Suprapubic skin (tissue), 4 donors: ENCODE measurements at regions not wholly inside any gene's neighbourhood (a gene's known extent, or its start where the extent isn't known, plus 50 kb on each side); places are given as distances from the start of the nearest gene placed in this dataset.
"Not testable (repeated sequence)": the region's sequence is repeated elsewhere in the genome, so short reads cannot be mapped to it uniquely, and the experiment has no call there.

ENCODE experiments used
- DNase-seq, 2 donors: peaks; one replicate each; pipeline ENCODE4 v3.0.0-alpha.2; 2019; ENCODE audit warnings: low spot score in 2 of 2
- H3K27ac ChIP-seq: fragments of 200-600 bp; sonication (generic); one replicate; pipeline ENCODE4 v1.5.1; 2019
- H3K27me3 ChIP-seq: fragments of 200-600 bp; sonication (generic); one replicate; pipeline ENCODE4 v1.5.1; 2019
- H3K36me3 ChIP-seq: fragments of 200-600 bp; sonication (generic); one replicate; pipeline ENCODE4 v1.5.1; 2019
- H3K4me1 ChIP-seq: fragments of 200-600 bp; sonication (generic); one replicate; pipeline ENCODE4 v1.5.1; 2019
- H3K4me3 ChIP-seq: fragments of 200-600 bp; sonication (generic); one replicate; pipeline ENCODE4 v1.5.1; 2019; ENCODE audit warnings: mild to moderate bottlenecking
- H3K9me3 ChIP-seq: fragments of 200-600 bp; sonication (generic); one replicate; pipeline ENCODE4 v1.5.1; 2019
- CTCF ChIP-seq, 2 donors: fragments of 200-600 bp in 1 of 2; fragments of 450-650 bp in 1 of 2; sonication (generic) in 1 of 2; IDR thresholded peaks; one replicate each; pipeline ENCODE4 v1.5.1; 2016 to 2019; ENCODE audit warnings: antibody characterized with exemption in 2 of 2, mild to moderate bottlenecking in 1 of 2, moderate library complexity in 1 of 2
- EP300 ChIP-seq: sonication (generic); formaldehyde crosslinking; IDR thresholded peaks from one replicate; pipeline ENCODE4 v1.6.1; 2017; ENCODE audit warnings: antibody characterized with exemption
- POLR2A ChIP-seq, 2 donors: fragments of 450-650 bp; IDR thresholded peaks; one replicate each; pipeline ENCODE4 v1.6.1; 2017; ENCODE audit warnings: antibody characterized with exemption in 2 of 2, mild to moderate bottlenecking in 2 of 2, moderate library complexity in 2 of 2
- POLR2AphosphoS5 ChIP-seq, 3 donors: sonication (generic); formaldehyde crosslinking; IDR thresholded peaks; one replicate each; pipeline ENCODE4 v1.6.1; 2017; ENCODE audit warnings: antibody characterized with exemption in 3 of 3
- WGBS: methylation state at CpG from one replicate; pipeline ENCODE4 v1.1.5; 2018; 5-methylcytosine and 5-hydroxymethylcytosine counted together

- H3K4me3 ChIP-seq = no peak overlapping the region
- 81% methylated on average over 4 of the region's 4 CpGs for WGBS
- H3K9me3 ChIP-seq = no peaks in the 10 kb centered on the region
- H3K27ac ChIP-seq = no peak overlapping the region
- H3K36me3 ChIP-seq = no peaks in the 10 kb centered on the region
- DNase-seq = no peak
- no peaks in the 10 kb centered on the region for H3K27me3 ChIP-seq
- TF ChIP-seq POLR2A (IDR thresholded peaks at IDR 0.05) = no peak
- no peak for TF ChIP-seq CTCF (IDR thresholded peaks at IDR 0.05)
- no peak for TF ChIP-seq EP300
- no peak for TF ChIP-seq POLR2AphosphoS5 (IDR thresholded peaks at IDR 0.05)
- H3K4me1 ChIP-seq = no peaks in the 10 kb centered on the region
Measured at GRCh38 chr2:200125444-200126284, 170.3 kb downstream of the MAIP1 start.

GRCh38 chr2:200126285-200126670 lies 170.9 kb downstream of the MAIP1 start:
- WGBS = 72% methylated on average over 2 of the region's 2 CpGs
- not testable (repeated sequence) for H3K27ac ChIP-seq, H3K9me3 ChIP-seq, H3K27me3 ChIP-seq, H3K4me3 ChIP-seq, H3K4me1 ChIP-seq, DNase-seq, H3K36me3 ChIP-seq

- H3K4me1 ChIP-seq, H3K27ac ChIP-seq, H3K9me3 ChIP-seq, H3K4me3 ChIP-seq, H3K27me3 ChIP-seq, H3K36me3 ChIP-seq, DNase-seq: not testable (repeated sequence)
- WGBS = 99% methylated on average over 2 of the region's 2 CpGs
Measured at GRCh38 chr2:200126680-200127079, 171.3 kb downstream of the MAIP1 start.

- DNase-seq = no peak
- no peaks in the 10 kb centered on the region for H3K36me3 ChIP-seq
- H3K4me1 ChIP-seq = no peaks in the 10 kb centered on the region
- H3K9me3 ChIP-seq = no peaks in the 10 kb centered on the region
- no peak overlapping the region for H3K4me3 ChIP-seq
- no peak overlapping the region for H3K27ac ChIP-seq
- TF ChIP-seq POLR2AphosphoS5 (IDR thresholded peaks at IDR 0.05) = no peak
- no peak for TF ChIP-seq CTCF (IDR thresholded peaks at IDR 0.05)
- TF ChIP-seq POLR2A (IDR thresholded peaks at IDR 0.05) = no peak
- TF ChIP-seq EP300 = no peak
- no peaks in the 10 kb centered on the region for H3K27me3 ChIP-seq
Measured at GRCh38 chr2:200127848-200128247, 172.5 kb downstream of the MAIP1 start.

- Histone ChIP-seq H3K36me3 (no peaks in the 10 kb centered on the region), H3K4me1 (no peaks in the 10 kb centered on the region), H3K4me3 (no peak overlapping the region), H3K27ac (no peak overlapping the region), H3K27me3 (no peaks in the 10 kb centered on the region), H3K9me3 (no peaks in the 10 kb centered on the region)
- DNase-seq = no peak
- TF ChIP-seq EP300 = no peak
- no peak for TF ChIP-seq CTCF (IDR thresholded peaks at IDR 0.05)
- TF ChIP-seq POLR2A (IDR thresholded peaks at IDR 0.05) = no peak
- no peak for TF ChIP-seq POLR2AphosphoS5 (IDR thresholded peaks at IDR 0.05)
- 78% methylated on average over 5 of the region's 5 CpGs for WGBS
Measured at GRCh38 chr2:200128296-200128695, 172.9 kb downstream of the MAIP1 start.

- Histone ChIP-seq H3K27ac (no peak overlapping the region), H3K4me3 (no peak overlapping the region), H3K36me3 (no peaks in the 10 kb centered on the region), H3K27me3 (no peaks in the 10 kb centered on the region), H3K9me3 (no peaks in the 10 kb centered on the region), H3K4me1 (no peaks in the 10 kb centered on the region)
- WGBS = 87% methylated on average over 2 of the region's 2 CpGs
- no peak for TF ChIP-seq POLR2AphosphoS5 (IDR thresholded peaks at IDR 0.05)
- TF ChIP-seq POLR2A (IDR thresholded peaks at IDR 0.05) = no peak
- no peak for TF ChIP-seq EP300
- TF ChIP-seq CTCF (IDR thresholded peaks at IDR 0.05) = no peak
- no peak for DNase-seq
Measured at GRCh38 chr2:200129721-200130462, 174.5 kb downstream of the MAIP1 start.
